ENCODE measurements at regions not wholly inside any gene's neighbourhood (a gene's known extent, or its start where the extent isn't known, plus 50 kb on each side); places are given as distances from the start of the nearest gene placed in this dataset.

DNA sequence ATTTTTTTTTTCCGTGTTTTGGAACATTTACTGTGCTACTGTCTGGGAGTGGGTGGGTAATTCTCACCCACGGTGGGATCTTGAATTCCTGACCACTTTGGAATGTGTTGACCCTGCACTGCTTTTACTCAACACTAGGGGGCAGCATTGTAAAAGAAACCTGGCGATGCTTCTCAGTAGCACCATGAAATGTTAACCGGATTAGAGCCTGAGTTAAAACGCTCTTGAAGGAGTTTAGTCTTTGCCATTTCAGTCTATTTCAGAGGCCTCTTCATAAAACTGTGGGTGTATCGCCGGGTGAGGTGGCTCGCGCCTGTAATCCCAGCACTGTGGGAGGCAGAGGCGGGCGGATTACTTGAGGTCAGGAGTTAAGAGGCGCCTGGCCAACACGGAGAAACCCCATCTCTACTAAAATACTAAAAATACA is 79.0 kb upstream of the PRNP start:
- DNase-seq (ENCODE audit: extremely low read depth, low read depth) = peak; percentile 28
- TF ChIP-seq CTCF (IDR thresholded peaks at IDR 0.05; ENCODE audit: low read depth, low read length) = peak; percentile 86

GRCh38 chr20:4606051-4606450 is 80.2 kb upstream of the PRNP start:
- DNase-seq (ENCODE audit: extremely low read depth, low read depth) = no peak
- no peak for TF ChIP-seq CTCF (IDR thresholded peaks at IDR 0.05; ENCODE audit: low read depth, low read length)

GRCh38 chr20:4605166-4605565 is 81.1 kb upstream of the PRNP start:
- no peak for TF ChIP-seq CTCF (IDR thresholded peaks at IDR 0.05; ENCODE audit: low read depth, low read length)
- no peak for DNase-seq (ENCODE audit: extremely low read depth, low read depth)

DNA sequence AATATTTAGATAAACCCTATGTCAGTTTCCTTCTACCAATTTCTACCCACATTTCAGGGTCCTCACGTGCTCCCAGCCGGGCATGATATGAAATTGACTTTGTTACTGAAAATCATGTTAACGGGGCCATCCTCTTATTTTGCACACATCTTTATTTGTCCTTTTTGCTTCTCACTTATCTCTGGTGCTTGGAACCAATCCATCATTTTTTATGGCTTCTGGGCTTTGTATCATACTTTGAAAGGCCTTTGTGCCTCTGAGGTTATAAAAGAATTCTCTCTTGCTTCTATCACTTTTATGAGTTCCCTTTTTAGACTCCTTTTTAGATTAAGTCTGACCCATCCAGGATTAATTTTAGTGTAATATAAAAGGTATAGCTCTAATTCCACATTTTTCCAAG is 81.7 kb upstream of the PRNP start:
- DNase-seq (ENCODE audit: extremely low read depth, low read depth) = no peak
- no peak for TF ChIP-seq CTCF (IDR thresholded peaks at IDR 0.05; ENCODE audit: low read depth, low read length)

DNA sequence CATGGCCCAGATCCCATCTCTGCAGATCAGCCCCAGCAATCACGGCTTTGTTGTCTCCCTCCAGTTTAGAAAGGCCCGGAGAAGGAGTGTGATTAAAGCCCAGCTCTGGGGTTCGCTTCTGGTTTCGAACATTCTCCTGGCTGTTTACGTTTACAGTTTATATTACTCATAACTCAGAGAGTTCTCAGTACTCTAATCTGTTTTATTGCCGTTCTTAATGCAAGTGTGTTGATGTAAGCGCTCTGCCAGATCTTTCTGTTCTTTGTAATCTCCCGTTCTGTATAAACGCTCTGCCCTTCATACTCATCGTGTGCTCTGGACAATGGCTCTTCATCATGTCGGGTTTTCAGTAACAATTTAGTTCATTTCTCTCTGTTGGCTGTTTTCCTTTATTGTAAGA is 82.5 kb upstream of the PRNP start:
- no peak for DNase-seq (ENCODE audit: extremely low read depth, low read depth)
- no peak for TF ChIP-seq CTCF (IDR thresholded peaks at IDR 0.05; ENCODE audit: low read depth, low read length)

- DNase-seq (ENCODE audit: extremely low read depth, low read depth) = no peak
- no peak for TF ChIP-seq CTCF (IDR thresholded peaks at IDR 0.05; ENCODE audit: low read depth, low read length)
Measured at GRCh38 chr20:4602297-4602631, 84.0 kb upstream of the PRNP start.

DNA sequence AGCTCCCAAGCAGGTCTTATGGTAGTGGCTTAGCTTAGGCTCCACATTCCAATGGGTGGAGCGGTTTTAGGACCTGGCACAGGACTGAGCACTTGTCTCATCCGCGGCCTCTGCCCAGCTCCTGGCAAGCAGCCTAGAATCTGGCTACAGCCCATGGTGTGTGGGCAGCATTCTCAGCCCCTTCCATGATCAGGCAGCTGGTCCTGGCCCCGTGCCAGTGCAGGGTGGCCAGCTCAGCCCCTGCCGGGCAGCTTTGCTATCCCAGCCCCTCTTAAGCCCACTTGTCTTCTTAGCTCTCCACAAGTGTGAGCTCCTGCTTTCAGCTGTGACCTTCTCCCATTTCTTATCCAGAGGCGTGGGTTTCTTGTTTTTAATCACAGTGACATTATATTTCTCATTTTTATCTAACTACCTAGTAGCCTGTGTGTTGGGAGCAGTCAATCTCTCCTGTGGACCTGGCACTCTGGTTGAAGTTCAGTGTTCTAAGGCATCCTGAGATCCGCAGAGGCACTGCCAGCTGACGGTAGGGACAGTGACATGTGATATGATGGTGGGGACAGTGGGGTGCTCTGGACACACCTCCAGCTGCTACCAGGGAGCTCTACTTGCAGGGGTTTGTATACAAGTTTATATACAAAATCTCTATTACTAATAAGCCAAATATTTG is 84.5 kb upstream of the PRNP start:
- no peak for TF ChIP-seq CTCF (IDR thresholded peaks at IDR 0.05; ENCODE audit: low read depth, low read length)
- DNase-seq (ENCODE audit: extremely low read depth, low read depth) = no peak
